Gastrocnemius medialis (tissue), 4 donors: ENCODE measurements at regions not wholly inside any gene's neighbourhood (a gene's known extent, or its start where the extent isn't known, plus 50 kb on each side); places are given as distances from the start of the nearest gene placed in this dataset.

Experiments
- CTCF ChIP-seq, 5 experiments: fragments of 450-650 bp in 3 of 5; fragments of 200-600 bp in 2 of 5; sonication (generic) in 2 of 5; IDR thresholded peaks in 4 of 5; conservative IDR thresholded peaks in 1 of 5; 1 replicate in 4 of 5; 2 replicates in 1 of 5; pipeline ENCODE4 v1.5.1; 2016 to 2019; ENCODE audit warnings: antibody characterized with exemption in 5 of 5, mild to moderate bottlenecking in 3 of 5, moderate library complexity in 3 of 5
- POLR2A ChIP-seq, 2 donors: fragments of 450-650 bp; IDR thresholded peaks; one replicate each; pipeline ENCODE4 v1.6.1; 2017; ENCODE audit warnings: antibody characterized with exemption in 2 of 2, mild to moderate bottlenecking in 2 of 2, moderate library complexity in 2 of 2

GRCh38 chr20:60177080-60177479, 218.9 kb downstream of the CDH26 start:
- TF ChIP-seq CTCF (IDR thresholded peaks at IDR 0.05 in 4 of 5, conservative IDR thresholded peaks at IDR 0.05 in 1 of 5) (no peak), POLR2A (IDR thresholded peaks at IDR 0.05) (no peak)
